ENCODE measurements at regions not wholly inside any gene's neighbourhood (a gene's known extent, or its start where the extent isn't known, plus 50 kb on each side); places are given as distances from the start of the nearest gene placed in this dataset.

DNA sequence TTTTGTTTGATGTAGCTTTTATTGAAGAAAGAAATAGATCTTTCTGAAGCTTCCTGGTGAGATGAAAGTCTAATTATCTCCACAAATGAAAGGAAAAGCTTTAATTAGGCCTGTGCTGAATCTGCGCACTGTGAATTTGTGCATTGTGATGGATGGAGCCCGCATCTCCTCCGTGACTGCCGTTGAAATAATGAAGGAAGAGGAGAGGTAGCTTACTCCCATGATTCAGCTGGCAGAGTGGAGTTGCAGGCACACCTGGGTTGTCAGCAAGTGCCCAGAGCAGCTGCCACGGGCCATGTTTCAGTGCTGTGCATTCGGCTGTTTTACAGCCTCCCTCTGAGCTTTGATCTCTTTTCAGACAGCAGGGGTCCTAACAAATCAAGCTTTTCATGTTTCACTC, 735.3 kb upstream of the TENM3 start:
- DNase-seq: no peak

DNA sequence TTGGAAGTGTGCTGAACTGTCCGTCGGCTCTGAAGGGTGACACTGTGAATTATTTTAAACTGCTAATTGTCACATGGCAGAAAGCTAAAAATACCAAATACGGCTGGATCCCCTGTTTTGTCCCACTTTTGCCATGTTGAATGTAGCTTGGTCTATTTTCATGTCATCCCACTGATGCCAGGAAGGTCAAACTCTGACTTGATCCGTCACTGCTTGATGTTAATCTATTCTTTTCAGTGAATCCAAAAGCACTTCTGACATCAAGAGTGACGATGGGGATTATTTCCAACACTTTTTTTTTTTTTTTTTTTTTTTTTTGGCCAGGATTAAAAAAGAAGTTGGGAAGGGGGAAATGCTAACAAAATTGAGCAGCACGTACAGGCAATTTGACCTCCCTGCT, 734.6 kb upstream of the TENM3 start:
- no peak for DNase-seq

- no peak for DNase-seq
These were observed 734.1 kb upstream of the TENM3 start for GRCh38 chr4:181509073-181509472.

DNA sequence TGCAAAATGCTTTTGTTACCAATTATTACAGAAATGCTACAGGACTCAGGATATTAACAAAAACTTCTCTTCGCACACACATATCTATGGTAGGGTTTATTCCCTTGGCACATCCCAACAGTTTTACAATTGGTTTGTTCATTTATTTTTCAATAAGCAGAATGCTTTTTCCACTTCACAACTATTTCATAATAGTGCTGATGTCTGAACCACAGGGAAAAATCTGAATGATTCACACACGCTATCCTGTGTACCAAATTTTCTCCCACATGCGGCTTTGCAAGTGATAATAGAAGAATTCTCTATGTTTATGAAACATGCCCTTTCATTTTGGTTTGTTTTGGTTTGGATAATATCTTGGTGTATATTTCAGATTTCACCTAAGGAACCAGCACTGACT, 725.7 kb upstream of the TENM3 start:
- no peak for DNase-seq

- DNase-seq: no peak
These were observed 722.4 kb upstream of the TENM3 start for GRCh38 chr4:181520790-181521189.

GRCh38 chr4:181523973-181524372, 719.2 kb upstream of the TENM3 start:
- DNase-seq: no peak

DNA sequence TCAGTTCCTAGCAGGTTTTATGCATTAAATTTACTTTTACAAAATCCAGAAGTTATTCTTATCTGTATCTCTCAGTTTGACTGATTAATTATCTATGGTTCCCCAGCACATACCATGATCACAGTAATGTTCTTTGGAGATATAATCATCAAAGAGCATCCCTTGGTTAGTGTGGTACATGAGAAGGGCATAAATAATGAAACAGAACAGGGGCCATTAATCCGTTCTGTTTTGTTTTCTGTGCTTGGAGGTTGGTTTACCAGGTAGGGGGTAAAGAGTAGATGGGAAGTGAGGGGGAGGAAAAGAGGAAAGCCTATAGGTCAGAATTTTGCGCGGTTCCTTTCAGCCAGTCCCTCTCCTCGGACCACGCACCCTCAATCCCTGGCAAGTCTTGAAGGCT, 718.7 kb upstream of the TENM3 start:
- DNase-seq: no peak

- no peak for DNase-seq
These were observed 717.6 kb upstream of the TENM3 start for GRCh38 chr4:181525634-181526033.

DNA sequence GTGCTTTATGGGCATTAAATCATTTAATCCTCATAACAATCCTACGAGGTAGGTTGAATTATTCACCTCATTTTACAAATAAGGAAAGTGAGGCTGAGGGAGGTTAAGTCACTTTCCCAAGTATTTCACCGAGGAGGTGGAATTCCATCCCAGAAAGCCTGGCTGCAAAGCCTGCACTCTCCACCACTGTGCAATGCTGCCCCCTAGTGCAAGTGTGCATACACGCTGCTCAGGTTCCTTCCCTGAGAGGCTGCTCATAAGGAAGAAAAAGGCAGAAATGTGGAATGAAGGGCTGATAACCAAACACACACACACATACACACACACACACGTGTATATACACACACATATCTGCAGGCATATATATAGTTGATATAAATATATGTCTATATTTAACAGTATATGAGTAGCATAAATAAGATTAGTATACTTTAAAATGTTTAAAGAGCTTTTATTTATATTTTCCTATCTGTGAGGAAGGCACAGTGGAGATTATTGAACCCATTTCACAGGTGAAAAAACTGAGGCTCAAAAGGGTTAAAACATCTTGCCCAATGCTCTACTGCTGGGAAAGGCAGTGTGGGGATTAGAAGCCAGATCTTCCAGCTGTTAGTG, 714.5 kb upstream of the TENM3 start:
- DNase-seq: peak; percentile 70

DNA sequence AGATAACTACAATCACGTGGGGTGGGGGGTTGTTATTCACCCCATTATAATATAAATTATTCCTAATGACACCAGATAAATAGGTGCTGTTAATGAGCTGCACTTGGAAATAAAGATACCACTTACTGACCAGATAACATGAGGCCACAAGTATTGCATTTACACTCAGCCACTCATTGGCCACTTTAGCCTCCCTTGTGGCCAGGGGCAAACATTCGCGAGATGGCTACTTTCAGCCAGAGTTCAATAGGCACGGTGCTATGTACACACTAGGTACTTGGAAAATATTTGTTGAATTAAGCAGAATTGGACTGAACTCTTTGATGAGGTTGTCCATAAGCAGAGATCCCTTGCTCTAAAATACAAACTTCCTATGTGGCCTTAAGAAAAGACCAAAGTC, 713.7 kb upstream of the TENM3 start:
- no peak for DNase-seq

DNA sequence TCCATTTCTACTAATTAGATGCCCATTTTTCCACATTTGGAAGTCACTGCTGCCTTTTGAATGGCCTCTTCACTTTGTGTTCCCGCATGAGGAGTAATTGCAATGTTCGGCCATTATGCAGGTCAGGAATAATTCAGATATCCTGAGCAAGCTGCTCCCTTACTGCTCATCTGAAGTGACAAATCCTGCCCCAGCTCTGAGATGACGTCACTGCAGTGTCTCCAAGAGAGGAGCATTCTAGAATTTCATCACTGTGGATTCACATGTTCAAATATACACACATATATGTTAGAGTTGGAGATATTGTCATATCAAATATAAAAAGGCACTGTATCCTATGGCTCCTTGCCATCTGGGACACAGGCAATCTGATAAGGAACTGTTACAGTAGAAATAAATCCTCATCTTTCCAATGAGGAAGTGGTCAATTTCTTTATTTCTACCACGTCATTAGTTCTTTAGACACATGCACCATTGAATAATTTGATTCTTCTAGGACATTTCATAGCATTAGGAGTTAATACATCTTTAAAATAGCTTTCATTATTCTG, 706.9 kb upstream of the TENM3 start:
- DNase-seq: no peak

- no peak for DNase-seq
These were observed 706.3 kb upstream of the TENM3 start for GRCh38 chr4:181536811-181537434.

GRCh38 chr4:181538431-181538830, 704.8 kb upstream of the TENM3 start:
- no peak for DNase-seq

DNA sequence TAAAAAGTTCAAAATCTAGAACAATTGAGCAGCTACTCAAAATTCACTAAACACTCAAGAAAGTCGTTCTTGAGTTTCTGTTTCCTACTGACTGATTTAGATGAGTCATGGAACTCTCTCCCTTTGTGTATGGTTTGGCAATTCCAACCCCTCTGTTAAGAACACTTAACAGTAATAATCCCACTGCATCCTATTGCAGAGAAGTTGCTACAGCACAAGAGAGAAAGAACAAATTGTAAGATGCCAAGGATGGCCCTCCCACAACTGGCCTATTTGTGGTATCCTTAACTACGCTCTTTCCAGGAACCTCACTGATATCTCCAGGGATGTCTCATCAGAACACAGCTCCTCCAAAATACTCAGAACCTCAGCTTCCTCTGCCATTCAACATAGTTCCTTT, 701.8 kb upstream of the TENM3 start:
- no peak for DNase-seq

DNA sequence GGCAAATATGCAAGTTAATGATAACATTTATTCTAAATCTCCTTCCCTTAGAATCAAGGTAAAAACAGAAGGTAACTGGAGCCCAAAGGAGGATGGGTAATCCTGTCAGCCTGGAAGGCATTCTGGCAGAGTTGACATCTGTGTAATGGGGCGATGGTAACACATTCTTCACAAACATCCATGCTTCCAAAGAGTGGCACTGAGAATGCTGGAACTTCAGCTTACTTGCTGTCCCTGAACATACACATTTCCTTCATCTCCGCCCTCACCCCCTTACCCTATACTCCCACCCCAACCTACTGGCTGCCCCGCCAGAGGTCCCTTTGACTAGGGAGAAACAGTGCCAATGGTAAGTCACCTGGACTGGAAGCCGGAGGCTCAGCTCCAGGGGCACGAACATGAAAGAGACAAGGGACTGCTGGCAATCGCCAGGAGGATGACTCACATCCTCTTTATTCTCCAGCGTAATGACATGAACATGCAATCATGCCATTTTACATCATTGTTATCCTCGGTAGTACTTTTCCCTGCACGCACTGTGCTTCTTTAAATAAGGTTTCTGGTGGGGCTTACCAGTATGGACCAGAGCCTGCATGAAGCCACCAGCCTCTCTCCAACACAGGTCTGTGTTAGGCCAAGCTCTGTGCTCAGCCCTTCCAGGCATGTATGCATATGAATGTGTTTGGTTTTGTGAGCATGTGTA, 694.2 kb upstream of the TENM3 start:
- no peak for DNase-seq

GRCh38 chr4:181549576-181550188, 693.5 kb upstream of the TENM3 start:
- DNase-seq: no peak

- DNase-seq: no peak
These were observed 692.8 kb upstream of the TENM3 start for GRCh38 chr4:181550381-181550780.

GRCh38 chr4:181559637-181560036, 683.6 kb upstream of the TENM3 start:
- no peak for DNase-seq

- DNase-seq: no peak
These were observed 680.8 kb upstream of the TENM3 start for GRCh38 chr4:181562399-181562798.

DNA sequence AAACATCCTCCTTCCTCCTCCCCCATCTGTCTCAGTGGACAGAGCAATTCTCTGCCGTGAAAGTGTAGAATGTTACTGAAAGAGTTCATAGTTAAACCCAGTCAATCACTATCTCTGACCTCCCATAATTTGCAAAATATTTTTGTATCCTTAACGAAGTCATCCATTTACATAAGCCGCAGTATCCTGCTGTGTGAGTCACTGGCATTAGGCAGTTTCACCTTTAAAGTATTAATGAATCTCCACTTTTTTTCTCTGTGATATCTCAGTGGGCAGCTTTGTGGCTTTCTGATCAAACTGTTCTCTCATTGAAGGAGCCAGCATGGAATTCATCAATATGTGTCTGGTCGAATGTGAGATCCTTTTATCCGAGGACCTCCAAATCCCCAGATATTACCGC, 678.6 kb upstream of the TENM3 start:
- no peak for DNase-seq

DNA sequence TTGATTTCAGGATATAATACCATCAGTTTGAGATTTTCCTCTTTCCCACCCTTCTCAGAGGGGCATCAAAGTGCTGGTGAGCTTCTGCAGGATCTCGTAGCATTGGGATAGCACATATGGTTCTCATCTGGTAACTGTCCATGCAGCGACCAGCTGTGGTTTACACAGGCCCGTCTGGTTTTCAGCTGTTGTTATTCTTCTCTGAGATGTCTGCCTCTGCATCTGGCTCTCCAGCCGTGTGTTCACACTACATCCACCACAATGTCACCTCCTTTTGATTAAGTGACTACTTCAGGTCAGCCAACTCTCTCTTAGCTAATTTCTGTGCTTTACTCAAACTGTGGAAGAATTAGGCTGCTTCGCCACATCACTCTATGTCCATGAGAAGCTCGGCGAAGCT, 676.7 kb upstream of the TENM3 start:
- peak; percentile 56 for DNase-seq

- no peak for DNase-seq
These were observed 673.6 kb upstream of the TENM3 start for GRCh38 chr4:181569553-181569952.

DNA sequence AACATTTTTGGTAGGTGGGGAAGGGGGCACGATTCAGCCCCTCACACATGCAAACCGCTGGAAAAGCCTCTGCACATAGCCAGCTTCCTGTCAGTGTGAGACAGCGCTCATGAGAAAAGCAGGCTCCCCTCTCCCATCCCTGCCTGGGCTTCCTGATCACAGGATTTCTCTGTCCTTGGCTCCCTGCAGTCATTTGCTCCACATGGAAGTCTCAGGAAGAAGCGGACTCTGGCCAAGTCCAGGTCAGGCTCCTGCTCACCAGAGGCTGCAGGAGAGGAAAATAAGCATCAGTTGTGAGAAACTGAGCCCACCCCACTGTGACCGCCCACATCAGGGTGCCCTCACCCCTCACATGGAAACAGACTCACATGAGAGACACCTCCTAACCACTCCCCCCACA, 664.3 kb upstream of the TENM3 start:
- no peak for DNase-seq

GRCh38 chr4:181579486-181579885, 663.7 kb upstream of the TENM3 start:
- DNase-seq: no peak

Data from left hindlimb (tissue), 1 donor.